Gastroesophageal sphincter (tissue), 2 donors: ENCODE measurements at regions not wholly inside any gene's neighbourhood (a gene's known extent, or its start where the extent isn't known, plus 50 kb on each side); places are given as distances from the start of the nearest gene placed in this dataset.

Source experiments
- EP300 ChIP-seq: sonication (generic); formaldehyde crosslinking; IDR thresholded peaks from one replicate; pipeline ENCODE4 v1.6.1; 2017; ENCODE audit warnings: antibody characterized with exemption, mild to moderate bottlenecking
- POLR2A ChIP-seq, 2 donors: fragments of 450-650 bp; IDR thresholded peaks; one replicate each; pipeline ENCODE4 v1.6.1; 2017; ENCODE audit warnings: antibody characterized with exemption in 2 of 2, mild to moderate bottlenecking in 2 of 2, moderate library complexity in 1 of 2

DNA sequence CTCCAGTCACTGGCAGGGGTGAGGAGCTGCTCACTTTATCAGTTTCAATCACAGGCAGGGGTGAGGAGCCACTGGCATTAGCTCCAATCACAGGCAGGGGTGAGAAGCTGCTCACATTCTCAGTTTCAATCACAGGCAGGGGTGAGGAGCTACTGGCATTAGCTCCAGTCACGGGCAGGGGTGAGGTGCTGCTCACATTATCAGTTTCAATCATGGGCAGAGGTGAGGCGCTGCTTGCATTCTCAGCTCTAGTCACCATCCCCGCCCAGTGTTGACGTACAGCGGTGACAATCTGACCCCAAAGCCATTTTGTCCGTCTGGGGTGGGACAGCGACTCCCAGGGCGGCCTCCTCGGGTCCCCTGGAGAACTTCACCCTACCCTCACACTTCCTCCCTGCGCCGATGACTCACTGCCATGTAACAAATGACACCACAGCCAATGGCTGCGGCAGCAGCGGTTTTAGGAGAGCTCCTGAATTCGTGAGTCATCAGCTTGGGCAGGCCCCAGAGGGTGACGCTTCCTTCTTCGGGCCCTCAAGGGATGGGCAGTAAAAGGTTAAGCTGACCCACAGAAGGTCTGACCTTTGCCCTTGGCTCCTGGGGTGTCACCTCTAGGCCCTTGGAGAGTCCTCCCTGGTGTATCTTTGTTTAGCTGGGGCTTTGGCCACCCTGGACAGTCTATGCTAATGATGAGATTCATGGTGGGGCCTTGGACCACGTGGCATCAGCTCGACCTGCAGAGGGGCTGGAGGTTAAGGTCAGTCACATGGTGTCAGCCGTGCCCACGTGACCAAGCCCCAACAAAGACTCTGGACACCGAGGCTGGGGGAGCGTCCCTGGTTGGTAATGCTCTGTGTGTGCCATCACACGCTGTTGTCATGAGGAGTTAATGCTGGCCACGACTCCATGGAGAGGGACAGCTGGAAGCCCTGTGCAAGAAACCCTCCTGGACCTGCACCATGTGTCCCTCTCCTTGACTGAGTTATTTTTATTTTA, 171.7 kb downstream of the C16orf95 start:
- no peak for TF ChIP-seq EP300
- TF ChIP-seq POLR2A (IDR thresholded peaks at IDR 0.05): no peak
